ENCODE measurements at regions not wholly inside any gene's neighbourhood (a gene's known extent, or its start where the extent isn't known, plus 50 kb on each side); places are given as distances from the start of the nearest gene placed in this dataset.
"Not testable (repeated sequence)": the region's sequence is repeated elsewhere in the genome, so short reads cannot be mapped to it uniquely, and the experiment has no call there.

- intact Hi-C loops (cut with DNase I) = no loop called here
- no peak for ATAC-seq
- no peak for DNase-seq (ENCODE audit: low spot score)
Observed at GRCh38 chr10:123221418-123221817, 67.2 kb downstream of the BUB3 start.

DNA sequence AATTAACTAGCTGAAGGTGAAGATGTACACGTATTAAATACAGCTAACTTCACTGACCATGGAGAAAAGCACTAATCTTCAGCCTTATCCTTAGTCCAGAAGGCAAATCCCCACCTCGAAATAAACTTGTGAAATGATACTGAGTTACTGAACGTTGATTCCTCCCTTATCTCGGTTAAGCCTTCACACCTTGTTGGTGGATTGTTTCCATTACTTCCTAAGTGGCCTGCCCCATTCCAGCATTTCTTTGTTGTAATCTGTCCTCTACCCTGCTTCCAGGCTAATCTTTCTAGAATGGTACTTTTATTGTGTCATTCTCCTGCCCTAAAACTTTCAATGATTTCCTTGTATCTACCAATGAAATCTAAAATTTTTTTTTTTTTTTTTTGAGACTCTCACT, 68.6 kb downstream of the BUB3 start:
- ATAC-seq (no peak), DNase-seq (ENCODE audit: low spot score) (no peak)
- intact Hi-C loops (cut with DNase I) = no loop called here

DNA sequence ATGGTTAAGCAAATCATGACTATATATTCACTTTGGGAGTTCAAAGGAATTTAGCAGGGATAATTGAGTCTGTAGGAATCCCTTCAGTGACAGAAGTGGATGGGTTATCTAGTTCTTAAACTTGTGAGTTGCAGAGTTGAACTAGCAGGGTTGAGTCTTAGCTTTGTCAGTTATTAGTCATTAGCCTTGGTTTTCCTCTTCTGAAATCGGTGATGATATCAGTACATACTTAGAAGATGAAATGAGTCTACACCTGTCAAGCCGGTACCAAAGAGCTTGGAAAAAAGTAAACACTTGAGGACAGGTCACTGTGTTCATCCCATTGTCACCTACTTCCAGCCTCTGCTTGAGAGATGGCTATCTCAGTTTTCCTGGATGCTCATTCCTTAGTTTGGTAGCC, 73.5 kb downstream of the BUB3 start:
- DNase-seq (ENCODE audit: low spot score) (no peak), ATAC-seq (no peak)
- intact Hi-C loops (cut with DNase I) = no loop called here

DNA sequence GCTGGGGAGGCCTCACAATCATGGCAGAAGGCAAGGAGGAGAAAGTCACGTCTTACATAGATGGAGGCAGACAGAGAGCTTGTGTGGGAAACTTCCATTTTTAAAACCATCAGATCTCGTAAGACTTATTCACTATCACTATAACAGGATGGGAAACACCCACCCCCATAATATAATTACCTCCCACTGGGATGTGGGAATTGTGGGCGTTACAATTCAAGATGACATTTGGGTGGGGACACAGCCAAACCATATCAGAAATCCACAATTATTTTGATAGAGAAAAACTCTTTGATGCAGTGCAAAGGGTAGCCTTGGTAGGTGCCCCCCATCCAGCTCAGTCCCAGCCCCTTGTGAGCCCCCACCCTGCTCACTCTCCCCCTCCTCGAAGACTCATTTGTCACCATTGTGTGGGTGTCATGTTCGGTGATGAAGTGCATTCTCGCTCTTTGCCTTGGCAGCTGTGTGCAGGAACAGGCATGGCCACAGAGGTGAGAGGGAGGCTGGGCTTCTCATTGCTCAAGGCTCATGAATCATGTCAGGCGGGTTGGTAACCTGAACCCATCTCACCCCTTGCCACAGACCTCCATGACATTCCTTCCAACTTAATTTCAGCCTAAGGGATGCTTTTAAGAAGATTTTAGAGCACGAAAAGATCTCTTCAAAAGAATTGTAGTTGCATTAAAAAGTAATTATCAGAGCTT, 75.9 kb downstream of the BUB3 start:
- intact Hi-C loops (cut with DNase I) = no loop called here
- ATAC-seq = no peak
- no peak for DNase-seq (ENCODE audit: low spot score)

GRCh38 chr10:123232879-123233278, 78.7 kb downstream of the BUB3 start:
- ATAC-seq; intact Hi-C loops (cut with DNase I); DNase-seq (ENCODE audit: low spot score): not testable (repeated sequence)

GRCh38 chr10:123235014-123235413, 80.8 kb downstream of the BUB3 start:
- ATAC-seq; intact Hi-C loops (cut with DNase I); DNase-seq (ENCODE audit: low spot score): not testable (repeated sequence)

GRCh38 chr10:123236126-123236525, 81.9 kb downstream of the BUB3 start:
- no peak for DNase-seq (ENCODE audit: low spot score)
- intact Hi-C loops (cut with DNase I) = no loop called here
- no peak for ATAC-seq

GRCh38 chr10:123240250-123240649, 86.0 kb downstream of the BUB3 start:
- no peak for ATAC-seq
- intact Hi-C loops (cut with DNase I) = no loop called here
- no peak for DNase-seq (ENCODE audit: low spot score)

DNA sequence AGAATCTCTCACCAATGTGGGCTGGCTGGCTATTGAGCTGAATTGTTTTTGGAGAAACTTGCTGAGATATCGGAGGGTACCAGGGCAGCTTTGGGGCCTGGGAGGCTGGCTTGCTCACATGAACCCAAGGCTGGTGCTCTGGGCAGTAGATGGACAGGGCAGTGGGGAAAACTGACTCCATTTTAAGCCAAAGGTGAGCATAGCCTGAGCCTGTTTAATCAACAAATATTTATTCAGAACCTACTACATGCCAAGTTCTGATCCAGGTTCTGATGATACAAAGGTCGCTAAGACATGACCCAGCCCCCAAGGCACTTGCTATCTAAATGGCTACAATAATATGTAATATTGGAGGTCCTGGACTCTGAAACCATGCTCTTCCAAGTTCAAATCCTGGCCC, 86.6 kb downstream of the BUB3 start:
- intact Hi-C loops (cut with DNase I) = no loop called here
- DNase-seq (ENCODE audit: low spot score) = no peak
- ATAC-seq = no peak

GRCh38 chr10:123241391-123242141, 87.4 kb downstream of the BUB3 start:
- ATAC-seq (no peak), DNase-seq (ENCODE audit: low spot score) (no peak)
- intact Hi-C loops (cut with DNase I) = no loop called here

DNA sequence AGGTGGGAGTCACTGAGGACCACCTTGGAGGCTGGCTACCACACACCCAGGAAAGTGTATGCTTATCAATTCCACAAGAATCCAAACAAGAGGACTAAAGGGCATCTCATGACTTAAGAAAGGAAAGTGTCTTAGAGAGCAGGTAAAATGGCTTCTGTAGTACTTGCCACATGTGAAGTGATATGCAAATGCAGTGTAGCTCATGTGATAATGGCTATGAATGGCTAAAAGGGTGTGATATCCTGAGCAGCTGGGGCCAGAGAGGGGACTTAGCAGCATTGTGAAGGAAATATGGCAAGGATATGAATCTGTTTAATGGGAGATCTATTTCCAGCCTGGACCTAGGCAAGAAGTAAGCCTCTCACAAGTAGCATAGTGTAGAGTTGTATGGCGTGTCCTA, 90.5 kb downstream of the BUB3 start:
- intact Hi-C loops (cut with DNase I) = no loop called here
- no peak for DNase-seq (ENCODE audit: low spot score)
- ATAC-seq = no peak

DNA sequence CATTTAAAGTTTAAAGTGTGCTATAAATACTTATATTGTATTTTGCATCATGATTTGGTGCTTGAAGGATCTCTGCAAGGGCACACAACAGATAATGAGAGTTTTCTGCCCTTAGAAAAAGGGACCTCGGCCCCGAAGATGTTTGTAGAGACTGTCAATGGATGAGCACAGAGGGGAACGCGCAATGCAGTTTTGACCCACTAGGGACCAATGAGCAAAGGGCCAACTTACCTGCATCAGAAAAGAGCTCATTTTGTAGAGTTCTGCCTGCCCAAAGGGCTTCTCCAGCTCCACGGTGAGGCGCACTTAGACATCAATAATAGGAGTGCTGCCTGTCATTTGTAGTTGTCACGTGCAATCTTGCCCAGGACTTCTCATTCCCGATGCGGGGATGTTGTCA, 91.1 kb downstream of the BUB3 start:
- intact Hi-C loops (cut with DNase I) = no loop called here
- DNase-seq (ENCODE audit: low spot score) = no peak
- no peak for ATAC-seq

DNA sequence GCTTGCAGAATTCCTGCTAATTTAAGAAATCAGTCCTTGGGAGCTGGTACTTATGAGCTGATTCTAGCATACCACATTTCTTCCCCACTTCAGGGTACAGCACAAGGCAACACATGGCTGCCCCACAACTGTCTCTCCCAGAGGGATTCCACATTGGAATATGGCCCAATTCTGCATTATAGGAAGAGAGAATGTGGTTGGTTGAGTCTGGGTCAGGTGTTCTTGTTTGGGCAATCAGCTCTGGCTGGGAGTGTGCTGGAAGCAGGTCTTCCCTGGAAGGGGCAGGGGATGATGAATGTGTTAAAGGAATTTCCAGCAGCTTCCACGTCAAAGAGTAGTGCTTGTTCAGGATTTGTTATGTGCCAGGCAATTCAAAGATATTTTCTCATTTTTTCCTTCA, 95.7 kb downstream of the BUB3 start:
- ATAC-seq = no peak
- intact Hi-C loops (cut with DNase I) = no loop called here
- DNase-seq (ENCODE audit: low spot score) = no peak

- ATAC-seq (no peak), DNase-seq (ENCODE audit: low spot score) (no peak)
- intact Hi-C loops (cut with DNase I) = no loop called here
Observed at GRCh38 chr10:123250640-123251039, 96.4 kb downstream of the BUB3 start.

GRCh38 chr10:123252779-123253178, 98.6 kb downstream of the BUB3 start:
- ATAC-seq = no peak
- intact Hi-C loops (cut with DNase I) = no loop called here
- DNase-seq (ENCODE audit: low spot score) = no peak

DNA sequence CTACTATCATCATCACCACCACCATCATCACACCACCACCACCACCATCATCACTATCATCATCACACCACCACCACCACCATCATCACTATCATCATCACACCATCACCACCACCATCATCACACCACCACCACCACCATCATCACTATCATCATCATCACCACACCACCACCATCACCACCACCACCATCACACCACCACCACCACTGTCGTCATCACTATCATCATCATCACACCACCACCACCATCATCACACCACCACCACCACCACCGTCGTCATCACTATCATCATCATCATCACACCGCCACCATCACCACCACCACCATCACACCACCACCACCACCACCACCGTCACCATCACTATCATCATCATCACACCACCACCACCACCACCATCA, 100.1 kb downstream of the BUB3 start:
- intact Hi-C loops (cut with DNase I); ATAC-seq: not testable (repeated sequence)

DNA sequence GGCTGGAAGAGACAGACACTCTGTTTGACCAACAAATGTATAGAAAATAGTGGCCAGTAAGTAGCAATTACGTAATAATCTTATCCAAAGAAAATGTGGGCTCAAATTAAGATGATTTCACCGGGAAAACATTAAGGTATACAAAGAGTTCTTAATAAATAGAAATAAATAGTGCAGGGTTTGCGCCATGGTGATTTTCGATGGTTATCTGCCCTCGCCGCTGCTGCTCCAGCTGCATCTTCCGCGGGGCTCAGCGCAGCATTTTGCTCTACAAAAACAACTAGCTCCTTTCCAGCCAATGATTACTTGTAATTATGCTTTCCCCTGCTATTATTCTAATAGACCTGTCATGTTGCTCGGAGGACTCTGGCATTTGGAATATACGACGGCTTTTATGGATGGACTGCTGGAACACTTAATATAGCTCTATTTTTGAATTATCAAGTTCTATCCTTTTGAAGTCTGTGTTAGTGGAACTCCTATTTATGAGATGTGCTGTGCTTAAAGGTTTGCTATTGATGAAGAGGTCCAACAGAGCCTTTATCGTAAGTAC, 103.8 kb downstream of the BUB3 start:
- intact Hi-C loops (cut with DNase I) = no loop called here
- DNase-seq (ENCODE audit: low spot score) = no peak
- ATAC-seq = no peak

More for the DNA sequence above, 100.1 kb downstream of the BUB3 start:
- DNase-seq (ENCODE audit: low spot score) = not testable (repeated sequence)

GRCh38 chr10:123259081-123259480, 104.9 kb downstream of the BUB3 start:
- DNase-seq (ENCODE audit: low spot score) = no peak
- intact Hi-C loops (cut with DNase I) = no loop called here
- ATAC-seq = no peak

DNA sequence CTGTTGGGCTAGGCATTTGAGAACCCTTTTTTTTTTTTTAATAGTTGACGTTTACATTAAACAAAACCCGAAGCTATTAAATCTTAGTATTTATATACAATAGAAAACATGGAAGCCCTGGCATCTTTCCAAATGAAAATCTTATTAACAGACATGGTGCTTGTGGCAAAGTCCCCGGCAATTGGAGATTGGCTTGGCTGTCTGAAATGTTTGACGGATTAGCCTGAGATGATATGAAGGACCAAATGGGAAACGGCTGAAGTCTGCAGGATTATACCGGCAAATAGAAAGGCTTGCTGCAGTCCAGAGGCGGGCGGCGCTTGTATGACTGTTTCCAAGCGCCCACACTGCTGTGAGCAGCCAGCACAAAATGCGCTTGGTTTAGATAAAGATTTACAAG, 105.6 kb downstream of the BUB3 start:
- intact Hi-C loops (cut with DNase I) = no loop called here
- ATAC-seq = no peak
- DNase-seq (ENCODE audit: low spot score) = no peak

DNA sequence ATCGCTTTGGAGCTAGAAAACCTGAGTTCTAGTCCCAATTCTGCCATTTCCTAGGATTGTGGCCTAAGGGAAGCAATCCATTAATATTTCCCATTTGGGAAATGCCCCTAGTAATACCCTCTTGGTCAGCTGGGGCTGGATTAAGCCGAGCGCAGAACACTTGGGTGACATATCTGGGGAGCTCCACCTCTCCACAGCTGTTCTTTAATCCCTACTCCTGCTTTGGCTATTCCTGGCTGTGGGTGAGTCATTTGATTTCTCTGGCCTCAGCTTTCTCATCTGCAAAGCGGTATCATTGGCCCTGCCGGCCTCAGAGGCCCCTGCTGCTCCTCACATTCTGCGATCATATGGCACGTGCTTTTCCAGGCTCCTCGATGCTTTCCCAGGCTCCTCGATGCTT, 108.3 kb downstream of the BUB3 start:
- intact Hi-C loops (cut with DNase I) = no loop called here
- no peak for ATAC-seq
- DNase-seq (ENCODE audit: low spot score) = no peak

Measured in sciatic nerve (tissue), 2 donors.